Lung (tissue), 11 donors: ENCODE measurements at regions not wholly inside any gene's neighbourhood (a gene's known extent, or its start where the extent isn't known, plus 50 kb on each side); places are given as distances from the start of the nearest gene placed in this dataset.
A peak's percentile ranks its signal among the peaks of the same experiment; 100 is the strongest.

ENCODE experiments used
- ATAC-seq: fragments of 200-7000 bp; cut with Tn5 transposase; one replicate; pipeline ENCODE4 v1.9.1; 2020; ENCODE audit warnings: moderate number of reproducible peaks; ENCODE audit not compliant: insufficient read depth, low FRiP score
- DNase-seq, 3 donors: peaks; one replicate each; pipeline ENCODE4 v3.0.0-alpha.2; 2013 to 2017
- H3K27ac ChIP-seq, 2 donors: one replicate each; pipeline ENCODE4 v1.5.1; 2013; ENCODE audit warnings: mild to moderate bottlenecking in 2 of 2, moderate library complexity in 2 of 2, control low read depth in 1 of 2, inconsistent platforms in 1 of 2, low read depth in 1 of 2, low read length in 1 of 2
- H3K27me3 ChIP-seq, 3 donors: one replicate each; pipeline ENCODE4 v1.5.1; 2013; ENCODE audit warnings: low read length in 2 of 3; ENCODE audit not compliant: control insufficient read depth in 3 of 3, insufficient read depth in 3 of 3
- H3K36me3 ChIP-seq, 4 donors: one replicate each; pipeline ENCODE4 v1.5.1; 2013; ENCODE audit warnings: low read length in 4 of 4, mild to moderate bottlenecking in 1 of 4, moderate library complexity in 1 of 4; ENCODE audit not compliant: control insufficient read depth in 4 of 4, insufficient read depth in 4 of 4
- H3K4me1 ChIP-seq, 5 donors: one replicate each; pipeline ENCODE4 v1.5.1; 2013; ENCODE audit warnings: low read length in 5 of 5, mild to moderate bottlenecking in 2 of 5, moderate library complexity in 1 of 5; ENCODE audit not compliant: control insufficient read depth in 5 of 5, insufficient read depth in 5 of 5
- H3K4me3 ChIP-seq: one replicate; pipeline ENCODE4 v1.5.1; 2013; ENCODE audit warnings: mild to moderate bottlenecking, control low read depth, moderate library complexity
- H3K9ac ChIP-seq, 2 donors: one replicate each; pipeline ENCODE4 v1.5.1; 2013; ENCODE audit warnings: low read length in 2 of 2, control low read depth in 1 of 2; ENCODE audit not compliant: insufficient read depth in 1 of 2
- H3K9me3 ChIP-seq, 4 donors: one replicate each; pipeline ENCODE4 v1.5.1; 2013; ENCODE audit warnings: low read length in 3 of 4, mild to moderate bottlenecking in 1 of 4, moderate library complexity in 1 of 4; ENCODE audit not compliant: control insufficient read depth in 4 of 4, insufficient read depth in 3 of 4
- WGBS, 2 donors: extraction: QIAGEN DNeasy Blood & Tissue Kit; methylation state at CpG; one replicate each; pipeline ENCODE4 v1.1.7; 2013; 5-methylcytosine and 5-hydroxymethylcytosine counted together
- TF ChIP-seq, protein P1 (sequence below): IDR thresholded peaks from 2 replicates; pipeline ENCODE4 v1.5.1; 2012; ENCODE audit warnings: mild to moderate bottlenecking; ENCODE audit errors: control extremely low read depth, extremely low read depth
- donor health status: control.
- donor health status: control.
- donor health status: Bipolar disorder and iron deficiency.
- donor health status: healthy.
- donor health status: DM: yes; HTN: yes; CAD: no.

DNA sequence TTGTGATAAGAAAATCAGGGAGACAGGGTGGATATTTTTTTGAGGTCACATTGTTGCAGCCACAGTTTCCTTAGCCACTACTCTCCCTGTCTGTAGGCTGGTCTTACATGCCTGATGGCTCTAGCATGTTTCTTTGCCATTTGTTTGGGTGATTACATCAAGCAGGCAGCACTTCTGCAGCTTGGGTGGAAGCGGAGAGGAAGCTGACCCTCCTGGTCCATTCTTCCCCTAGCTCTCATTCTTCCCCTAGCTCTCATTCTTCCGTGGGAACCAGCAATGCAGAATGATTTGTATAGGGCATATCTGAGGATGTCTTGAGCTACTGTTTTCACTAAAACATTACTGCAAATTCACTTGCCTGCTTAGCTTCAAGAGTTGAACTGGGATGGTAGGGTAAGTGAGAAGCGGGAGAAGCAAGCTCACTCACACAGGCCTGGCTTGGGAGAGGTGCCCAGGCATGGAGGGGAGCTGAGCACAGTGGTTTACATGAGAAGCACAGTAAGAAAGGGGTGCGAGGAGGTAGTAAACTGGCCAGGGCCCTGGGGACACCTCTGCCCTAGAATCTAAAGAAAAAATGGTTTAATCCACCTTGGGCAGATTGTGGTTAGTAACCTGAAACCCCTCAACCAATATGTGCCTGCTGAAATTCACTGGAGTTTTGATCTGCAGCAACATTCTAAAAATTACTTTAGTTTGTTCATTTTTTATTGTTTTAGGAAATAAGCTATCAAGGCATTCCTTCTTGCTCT, 538.9 kb downstream of the RFC3 start:
- 71 to 79% methylated on average over 4 of the region's 4 CpGs for WGBS, 2 donors
- Histone ChIP-seq H3K9me3 (peaks cover 0 to 2% (median 0%) of the 10 kb centered on the region in 4 donors), H3K4me1 (peaks cover 0 to 2% (median 0%) of the 10 kb centered on the region in 5 donors), H3K27ac (no peak overlapping the region), H3K4me3 (no peak overlapping the region), H3K27me3 (peaks cover 0 to 3% (median 0%) of the 10 kb centered on the region in 3 donors), H3K36me3 (no peaks in the 10 kb centered on the region), H3K9ac (no peak overlapping the region)
- DNase-seq, result no peak
- ATAC-seq, result no peak
- TF ChIP-seq, protein P1, sequence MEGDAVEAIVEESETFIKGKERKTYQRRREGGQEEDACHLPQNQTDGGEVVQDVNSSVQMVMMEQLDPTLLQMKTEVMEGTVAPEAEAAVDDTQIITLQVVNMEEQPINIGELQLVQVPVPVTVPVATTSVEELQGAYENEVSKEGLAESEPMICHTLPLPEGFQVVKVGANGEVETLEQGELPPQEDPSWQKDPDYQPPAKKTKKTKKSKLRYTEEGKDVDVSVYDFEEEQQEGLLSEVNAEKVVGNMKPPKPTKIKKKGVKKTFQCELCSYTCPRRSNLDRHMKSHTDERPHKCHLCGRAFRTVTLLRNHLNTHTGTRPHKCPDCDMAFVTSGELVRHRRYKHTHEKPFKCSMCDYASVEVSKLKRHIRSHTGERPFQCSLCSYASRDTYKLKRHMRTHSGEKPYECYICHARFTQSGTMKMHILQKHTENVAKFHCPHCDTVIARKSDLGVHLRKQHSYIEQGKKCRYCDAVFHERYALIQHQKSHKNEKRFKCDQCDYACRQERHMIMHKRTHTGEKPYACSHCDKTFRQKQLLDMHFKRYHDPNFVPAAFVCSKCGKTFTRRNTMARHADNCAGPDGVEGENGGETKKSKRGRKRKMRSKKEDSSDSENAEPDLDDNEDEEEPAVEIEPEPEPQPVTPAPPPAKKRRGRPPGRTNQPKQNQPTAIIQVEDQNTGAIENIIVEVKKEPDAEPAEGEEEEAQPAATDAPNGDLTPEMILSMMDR, result no peak

- H3K27me3 ChIP-seq, result peaks cover 0 to 3% (median 0%) of the 10 kb centered on the region in 3 donors
- no peaks in the 10 kb centered on the region for H3K36me3 ChIP-seq
- H3K9ac ChIP-seq, result no peak overlapping the region
- ATAC-seq (no peak), DNase-seq (peak; percentile 20 to 59 (median 25))
- 56 to 58% methylated on average over 10 of the region's 10 CpGs for WGBS, 2 donors
- no peak overlapping the region for H3K27ac ChIP-seq
- peaks cover 0 to 2% (median 0%) of the 10 kb centered on the region in 4 donors for H3K9me3 ChIP-seq
- peaks cover 0 to 2% (median 0%) of the 10 kb centered on the region in 5 donors for H3K4me1 ChIP-seq
- no peak overlapping the region for H3K4me3 ChIP-seq
- TF ChIP-seq, protein P1, result no peak
Observed at GRCh38 chr13:34357435-34358232, 539.7 kb downstream of the RFC3 start.

DNA sequence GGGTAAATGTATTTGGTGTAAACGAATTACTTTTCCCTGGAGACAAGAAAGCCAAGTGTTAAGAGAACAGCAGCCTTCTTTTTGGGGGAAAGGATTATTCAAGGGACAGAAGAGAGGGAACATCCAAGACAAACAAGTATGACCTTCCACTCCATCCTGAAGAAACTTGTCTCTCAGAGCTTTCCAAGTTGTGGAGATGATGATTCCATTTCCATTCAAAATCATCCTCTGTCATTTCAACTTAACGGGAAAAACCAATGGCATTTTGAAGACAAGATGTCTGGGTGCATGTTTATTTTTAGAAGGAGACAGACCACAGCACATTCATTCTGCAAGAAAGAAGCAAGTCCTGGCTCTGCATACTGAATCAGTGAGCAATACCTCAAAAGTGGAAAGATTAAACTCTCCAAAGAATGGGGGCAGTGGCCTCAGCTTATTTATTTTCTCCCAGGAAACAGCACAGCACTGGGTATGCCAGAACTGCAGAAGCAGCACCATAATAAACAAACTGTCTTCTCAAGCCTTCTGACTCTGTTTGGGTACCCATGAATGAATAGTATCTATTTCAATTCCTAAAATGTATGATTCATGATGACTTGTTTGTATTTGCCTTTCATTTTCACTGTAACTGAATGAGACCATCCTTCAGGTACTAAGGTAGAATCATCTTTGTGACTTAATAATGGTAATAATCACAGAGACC, 541.0 kb downstream of the RFC3 start:
- 67 to 72% methylated on average over 2 of the region's 2 CpGs for WGBS, 2 donors
- Histone ChIP-seq H3K27ac (no peak overlapping the region), H3K27me3 (peaks cover 0 to 3% (median 0%) of the 10 kb centered on the region in 3 donors), H3K4me3 (no peak overlapping the region), H3K9ac (no peak overlapping the region), H3K9me3 (peaks cover 0 to 2% (median 0%) of the 10 kb centered on the region in 4 donors), H3K4me1 (peaks cover 0 to 2% (median 0%) of the 10 kb centered on the region in 5 donors), H3K36me3 (no peaks in the 10 kb centered on the region)
- DNase-seq (peak in 2 of 3 donors; percentile 5 to 21), ATAC-seq (no peak)
- TF ChIP-seq, protein P1, result no peak
